Fibroblast of lung (primary cell): ENCODE measurements at regions not wholly inside any gene's neighbourhood (a gene's known extent, or its start where the extent isn't known, plus 50 kb on each side); places are given as distances from the start of the nearest gene placed in this dataset.

Experiments
- DNase-seq, 2 donors: peaks; one replicate each; pipeline versions ENCODE4 v3.0.0 to v3.0.0-alpha.2; 2010; ENCODE audit warnings: low read depth in 2 of 2
- H2AFZ ChIP-seq: 2 replicates; pipeline ENCODE4 v1.5.1; 2012; ENCODE audit warnings: low read length, control low read depth, inconsistent platforms
- H3K27ac ChIP-seq: 2 replicates; pipeline ENCODE4 v1.5.1; 2011; ENCODE audit warnings: low read length, control low read depth; ENCODE audit not compliant: insufficient read depth
- H3K27me3 ChIP-seq: 2 replicates; pipeline ENCODE4 v1.5.1; 2011; ENCODE audit warnings: mild to moderate bottlenecking, low read length; ENCODE audit not compliant: control insufficient read depth, insufficient read depth
- H3K36me3 ChIP-seq: 2 replicates; pipeline ENCODE4 v1.5.1; 2011; ENCODE audit warnings: low read length; ENCODE audit not compliant: control insufficient read depth, insufficient read depth
- H3K4me1 ChIP-seq: 2 replicates; pipeline ENCODE4 v1.5.1; 2011; ENCODE audit warnings: low read length; ENCODE audit not compliant: control insufficient read depth, insufficient read depth; ENCODE audit errors: extremely low read depth
- H3K4me2 ChIP-seq: 2 replicates; pipeline ENCODE4 v1.5.1; 2011; ENCODE audit warnings: low read length, control low read depth; ENCODE audit not compliant: insufficient read depth; ENCODE audit errors: extremely low read depth
- H3K4me3 ChIP-seq, 4 experiments: fragments of 200-600 bp in 1 of 4; sonication (generic) in 1 of 4; replicated peaks in 1 of 4; 2 replicates each; pipeline ENCODE4 v1.5.1; 2011 to 2016; ENCODE audit warnings: low read length in 4 of 4, low read depth in 3 of 4, mild to moderate bottlenecking in 3 of 4, control low read depth in 2 of 4, inconsistent platforms in 1 of 4, mixed read lengths in 1 of 4; ENCODE audit not compliant: insufficient read depth in 1 of 4; ENCODE audit errors: control extremely low read depth in 1 of 4
- H3K79me2 ChIP-seq: 2 replicates; pipeline ENCODE4 v1.5.1; 2012; ENCODE audit warnings: mild to moderate bottlenecking, low read length, inconsistent platforms; ENCODE audit not compliant: control insufficient read depth, insufficient read depth
- H3K9ac ChIP-seq: 2 replicates; pipeline ENCODE4 v1.5.1; 2011; ENCODE audit warnings: mild to moderate bottlenecking, low read length, control low read depth; ENCODE audit not compliant: insufficient read depth
- H3K9me3 ChIP-seq: 2 replicates; pipeline ENCODE4 v1.5.1; 2012; ENCODE audit warnings: low read depth, low read length; ENCODE audit not compliant: control insufficient read depth, insufficient read depth
- H4K20me1 ChIP-seq: 2 replicates; pipeline ENCODE4 v1.5.1; 2011; ENCODE audit warnings: low read length; ENCODE audit not compliant: control insufficient read depth, insufficient read depth; ENCODE audit errors: extremely low read depth
- CTCF ChIP-seq, 2 donors: IDR thresholded peaks in 1 of 2; conservative IDR thresholded peaks in 1 of 2; 1 replicate in 1 of 2; 2 replicates in 1 of 2; pipeline ENCODE4 v1.5.1; 2011 to 2012; ENCODE audit warnings: low read length in 2 of 2, control low read depth in 1 of 2, inconsistent platforms in 1 of 2, low read depth in 1 of 2, mild to moderate bottlenecking in 1 of 2
- EZH2 ChIP-seq: IDR thresholded peaks from 2 replicates; pipeline ENCODE4 v1.5.1; 2012; ENCODE audit warnings: low read length, control low read depth, mild to moderate bottlenecking; ENCODE audit errors: missing control alignments

DNA sequence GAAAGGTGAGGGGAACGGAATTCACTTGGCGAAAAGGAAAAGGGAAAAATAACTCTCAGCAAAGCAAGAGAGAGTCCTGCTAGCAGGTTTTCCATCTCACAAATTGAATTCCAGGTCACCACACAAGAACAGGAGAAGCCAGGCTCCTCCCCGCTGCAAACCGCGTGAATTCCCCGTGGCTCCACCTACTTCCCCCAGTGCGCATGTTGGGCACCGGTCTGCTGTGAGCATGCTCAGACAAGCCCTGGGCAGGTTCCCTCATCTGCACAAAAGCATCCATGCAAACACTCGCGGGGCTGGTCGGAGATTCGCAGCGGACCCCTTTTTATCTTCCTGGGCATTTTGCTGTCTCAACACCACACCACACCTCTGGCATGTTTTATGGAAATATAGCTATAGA, 58.5 kb upstream of the S1PR3 start:
- TF ChIP-seq CTCF (conservative IDR thresholded peaks at IDR 0.05 in 1 of 2, IDR thresholded peaks at IDR 0.05 in 1 of 2; ENCODE audit: low read depth in 1 of 2, low read length in 2 of 2) = no peak
- Histone ChIP-seq H3K79me2 (no peaks in the 10 kb centered on the region), H2AFZ (no peak overlapping the region), H3K27me3 (no peaks in the 10 kb centered on the region), H3K27ac (no peak overlapping the region), H3K36me3 (no peaks in the 10 kb centered on the region), H3K9me3 (no peaks in the 10 kb centered on the region), H4K20me1 (no peaks in the 10 kb centered on the region), H3K9ac (no peak overlapping the region), H3K4me3 (no peak overlapping the region), H3K4me2 (no peak overlapping the region), H3K4me1 (no peaks in the 10 kb centered on the region)
- DNase-seq = no peak

DNA sequence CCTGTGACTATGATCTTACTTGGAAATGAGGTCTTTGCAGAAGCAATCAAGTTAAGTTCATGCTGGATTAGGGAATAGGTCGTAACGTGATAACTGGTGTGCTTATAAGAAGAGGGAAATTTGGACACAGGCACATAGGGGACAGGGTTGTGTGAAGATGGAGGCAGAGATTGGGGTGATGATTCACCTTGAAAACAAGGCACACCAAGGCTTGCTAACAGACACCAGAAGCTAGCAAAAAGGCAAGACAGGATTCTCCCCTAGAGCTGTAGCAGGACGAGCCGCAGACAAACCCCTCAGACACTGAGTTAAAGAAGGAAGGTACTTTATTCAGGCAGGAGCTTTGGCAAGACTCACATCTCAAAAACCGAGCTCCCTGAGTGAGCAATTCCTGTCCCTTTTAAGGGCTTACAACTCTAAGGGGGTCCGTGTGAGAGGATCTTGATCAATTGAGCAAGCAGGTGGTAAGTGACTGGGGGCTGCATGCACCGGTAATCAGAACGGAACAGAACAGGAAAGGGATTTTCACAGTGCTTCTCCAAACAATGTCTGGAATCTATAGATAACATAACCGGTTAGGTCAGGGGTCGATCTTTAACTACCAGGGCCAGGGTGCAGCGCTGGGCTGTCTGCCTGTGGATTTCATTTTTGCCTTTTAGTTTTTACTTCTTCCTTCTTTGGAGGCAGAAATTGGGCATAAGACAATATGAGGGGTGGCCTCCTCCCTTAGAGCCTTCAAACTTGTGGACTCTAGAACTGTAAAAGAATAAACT, 57.5 kb upstream of the S1PR3 start:
- no peak overlapping the region for H3K9ac ChIP-seq
- H3K4me1 ChIP-seq = no peaks in the 10 kb centered on the region
- TF ChIP-seq EZH2 (no peak), CTCF (conservative IDR thresholded peaks at IDR 0.05 in 1 of 2, IDR thresholded peaks at IDR 0.05 in 1 of 2; ENCODE audit: low read depth in 1 of 2, low read length in 2 of 2) (no peak)
- no peaks in the 10 kb centered on the region for H3K27me3 ChIP-seq
- no peaks in the 10 kb centered on the region for H4K20me1 ChIP-seq
- no peaks in the 10 kb centered on the region for H3K9me3 ChIP-seq
- no peak overlapping the region for H2AFZ ChIP-seq
- H3K36me3 ChIP-seq = no peaks in the 10 kb centered on the region
- H3K4me2 ChIP-seq = no peak overlapping the region
- no peak for DNase-seq
- no peaks in the 10 kb centered on the region for H3K79me2 ChIP-seq
- H3K27ac ChIP-seq = no peak overlapping the region
- no peak overlapping the region for H3K4me3 ChIP-seq

GRCh38 chr9:88934876-88935535, 56.3 kb upstream of the S1PR3 start:
- Histone ChIP-seq H3K27ac (no peak overlapping the region), H3K79me2 (no peaks in the 10 kb centered on the region), H3K27me3 (no peaks in the 10 kb centered on the region), H3K9me3 (no peaks in the 10 kb centered on the region), H4K20me1 (no peaks in the 10 kb centered on the region), H3K4me2 (no peak overlapping the region), H3K9ac (no peak overlapping the region), H2AFZ (no peak overlapping the region), H3K36me3 (no peaks in the 10 kb centered on the region), H3K4me3 (no peak overlapping the region), H3K4me1 (no peaks in the 10 kb centered on the region)
- no peak for DNase-seq
- TF ChIP-seq CTCF (conservative IDR thresholded peaks at IDR 0.05 in 1 of 2, IDR thresholded peaks at IDR 0.05 in 1 of 2; ENCODE audit: low read depth in 1 of 2, low read length in 2 of 2) = no peak
- no peak for TF ChIP-seq EZH2
